ENCODE measurements at regions not wholly inside any gene's neighbourhood (a gene's known extent, or its start where the extent isn't known, plus 50 kb on each side); places are given as distances from the start of the nearest gene placed in this dataset.

- TF ChIP-seq EP300 (IDR thresholded peaks at IDR 0.05; ENCODE audit: borderline replicate concordance) (no peak), REST (IDR thresholded peaks at IDR 0.05; ENCODE audit: low read depth) (no peak)
These were observed 445.3 kb downstream of the RPS24 start for GRCh38 chr10:78478919-78479318.

All from Ishikawa (cell line).